ENCODE measurements at regions not wholly inside any gene's neighbourhood (a gene's known extent, or its start where the extent isn't known, plus 50 kb on each side); places are given as distances from the start of the nearest gene placed in this dataset.

GRCh38 chr1:29824025-29824424 lies 587.7 kb downstream of the PTPRU start:
- no peak for DNase-seq

- DNase-seq, result no peak
Observed at GRCh38 chr1:29823561-29823960, 587.2 kb downstream of the PTPRU start.

- DNase-seq, result no peak
Observed at GRCh38 chr1:29821605-29822004, 585.3 kb downstream of the PTPRU start.

- no peak for DNase-seq
Observed at GRCh38 chr1:29820401-29820800, 584.1 kb downstream of the PTPRU start.

GRCh38 chr1:29812408-29813135 lies 576.2 kb downstream of the PTPRU start:
- no peak for DNase-seq

- no peak for DNase-seq
Observed at GRCh38 chr1:29811727-29812407, 575.5 kb downstream of the PTPRU start.

- DNase-seq, result no peak
Observed at GRCh38 chr1:29811247-29811646, 574.9 kb downstream of the PTPRU start.

GRCh38 chr1:29810121-29811120 lies 574.1 kb downstream of the PTPRU start:
- DNase-seq, result no peak

GRCh38 chr1:29809446-29810120 lies 573.3 kb downstream of the PTPRU start:
- no peak for DNase-seq

GRCh38 chr1:29808141-29808995 lies 572.0 kb downstream of the PTPRU start:
- DNase-seq, result no peak

GRCh38 chr1:29807689-29808088 lies 571.4 kb downstream of the PTPRU start:
- no peak for DNase-seq

- no peak for DNase-seq
Observed at GRCh38 chr1:29806646-29807319, 570.5 kb downstream of the PTPRU start.

GRCh38 chr1:29805896-29806160 lies 569.5 kb downstream of the PTPRU start:
- no peak for DNase-seq

GRCh38 chr1:29805122-29805895 lies 569.0 kb downstream of the PTPRU start:
- DNase-seq, result no peak

GRCh38 chr1:29804181-29804899 lies 568.0 kb downstream of the PTPRU start:
- DNase-seq, result no peak

- no peak for DNase-seq
Observed at GRCh38 chr1:29803486-29803885, 567.2 kb downstream of the PTPRU start.

GRCh38 chr1:29802181-29803068 lies 566.1 kb downstream of the PTPRU start:
- DNase-seq, result no peak

- no peak for DNase-seq
Observed at GRCh38 chr1:29801561-29801973, 565.2 kb downstream of the PTPRU start.

- no peak for DNase-seq
Observed at GRCh38 chr1:29801003-29801402, 564.7 kb downstream of the PTPRU start.
